Fibroblast of villous mesenchyme (primary cell): ENCODE measurements at regions not wholly inside any gene's neighbourhood (a gene's known extent, or its start where the extent isn't known, plus 50 kb on each side); places are given as distances from the start of the nearest gene placed in this dataset.

ENCODE experiments used
- DNase-seq: peaks from one replicate; pipeline ENCODE4 v3.0.0-alpha.2; 2010; ENCODE audit warnings: low read depth
- H3K4me3 ChIP-seq: 2 replicates; pipeline ENCODE4 v1.5.1; 2011; ENCODE audit warnings: low read depth, mild to moderate bottlenecking, low read length
- CTCF ChIP-seq: IDR thresholded peaks from 2 replicates; pipeline ENCODE4 v1.5.1; 2012; ENCODE audit warnings: low read depth, mild to moderate bottlenecking, low read length; ENCODE audit not compliant: insufficient read depth

DNA sequence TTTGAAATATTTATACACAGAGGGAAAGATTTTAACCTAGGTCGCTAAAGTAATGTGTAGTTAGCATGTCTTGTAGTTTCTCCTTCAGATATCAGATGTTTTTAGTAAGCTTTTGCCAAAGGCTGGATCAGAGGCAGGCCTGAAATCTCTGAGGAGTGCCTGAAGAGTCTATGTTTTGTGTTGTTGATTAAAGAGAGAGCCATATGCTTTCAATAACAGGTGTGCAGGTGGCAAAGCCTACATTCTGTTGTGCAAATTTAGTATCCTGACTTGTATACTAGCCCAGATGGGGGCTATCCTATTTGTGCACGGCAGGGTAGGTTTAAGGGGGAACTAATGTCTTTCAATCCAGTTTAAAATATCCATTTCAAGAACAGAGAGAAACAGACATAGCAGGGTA lies 167.1 kb upstream of the ATXN1 start:
- DNase-seq, result no peak
- no peak for TF ChIP-seq CTCF

GRCh38 chr6:16927205-16927604 lies 165.9 kb upstream of the ATXN1 start:
- H3K4me3 ChIP-seq, result no peak overlapping the region
- no peak for TF ChIP-seq CTCF
- DNase-seq, result no peak

More for the DNA sequence above, 167.1 kb upstream of the ATXN1 start:
- H3K4me3 ChIP-seq, result no peak overlapping the region

DNA sequence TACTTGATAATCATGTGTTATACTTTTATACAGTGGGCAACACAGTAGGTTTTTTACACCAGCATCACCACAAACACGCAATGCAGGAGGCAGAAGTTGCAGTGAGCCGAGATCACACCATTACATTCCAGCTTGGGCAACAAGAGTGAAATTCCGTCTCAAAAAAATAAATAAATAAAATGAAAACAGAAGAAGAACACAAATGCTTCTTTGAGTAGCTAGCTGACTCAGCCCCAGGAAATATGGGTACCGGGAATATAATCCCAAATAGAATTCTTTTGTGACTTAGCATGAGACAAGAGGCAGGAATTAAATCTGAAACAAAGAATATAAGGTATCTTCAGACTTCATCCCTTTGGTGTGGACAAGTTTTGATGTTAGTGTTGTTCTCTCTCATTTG lies 164.2 kb upstream of the ATXN1 start:
- no peak overlapping the region for H3K4me3 ChIP-seq
- no peak for TF ChIP-seq CTCF
- no peak for DNase-seq

- H3K4me3 ChIP-seq, result no peak overlapping the region
- DNase-seq, result no peak
- no peak for TF ChIP-seq CTCF
Measured at GRCh38 chr6:16922282-16922681, 161.0 kb upstream of the ATXN1 start.

- TF ChIP-seq CTCF, result no peak
- no peak overlapping the region for H3K4me3 ChIP-seq
- DNase-seq, result peak; percentile 85
Measured at GRCh38 chr6:16921399-16922110, 160.3 kb upstream of the ATXN1 start.

GRCh38 chr6:16918586-16918985 lies 157.3 kb upstream of the ATXN1 start:
- no peak for DNase-seq
- no peak overlapping the region for H3K4me3 ChIP-seq
- no peak for TF ChIP-seq CTCF

GRCh38 chr6:16914184-16914583 lies 152.9 kb upstream of the ATXN1 start:
- DNase-seq, result no peak
- no peak for TF ChIP-seq CTCF
- no peak overlapping the region for H3K4me3 ChIP-seq
